ENCODE measurements at regions not wholly inside any gene's neighbourhood (a gene's known extent, or its start where the extent isn't known, plus 50 kb on each side); places are given as distances from the start of the nearest gene placed in this dataset.

DNA sequence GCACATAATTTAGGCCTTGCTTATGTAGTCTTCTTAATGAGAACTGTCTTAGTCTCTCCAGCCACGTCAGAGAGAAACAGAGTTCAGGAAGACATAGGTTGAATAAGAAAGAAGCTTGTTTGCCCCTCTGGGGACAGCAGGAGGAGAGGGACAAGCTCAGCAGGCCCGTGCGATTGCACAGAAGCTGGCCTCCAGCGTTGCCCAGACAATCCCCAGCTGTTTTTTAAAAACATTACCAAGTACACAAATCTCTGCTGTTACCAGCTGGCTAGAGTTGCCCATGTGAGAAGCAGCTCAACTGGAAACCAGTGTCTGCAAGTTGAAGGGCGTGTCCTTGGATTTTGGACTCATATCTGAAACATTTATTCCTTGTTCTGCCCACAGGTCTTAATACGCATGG, 232.6 kb downstream of the EFCAB11 start:
- no peak for TF ChIP-seq EZH2phosphoT487 (conservative IDR thresholded peaks at IDR 0.05; ENCODE audit: low read length)
- TF ChIP-seq, protein P1, sequence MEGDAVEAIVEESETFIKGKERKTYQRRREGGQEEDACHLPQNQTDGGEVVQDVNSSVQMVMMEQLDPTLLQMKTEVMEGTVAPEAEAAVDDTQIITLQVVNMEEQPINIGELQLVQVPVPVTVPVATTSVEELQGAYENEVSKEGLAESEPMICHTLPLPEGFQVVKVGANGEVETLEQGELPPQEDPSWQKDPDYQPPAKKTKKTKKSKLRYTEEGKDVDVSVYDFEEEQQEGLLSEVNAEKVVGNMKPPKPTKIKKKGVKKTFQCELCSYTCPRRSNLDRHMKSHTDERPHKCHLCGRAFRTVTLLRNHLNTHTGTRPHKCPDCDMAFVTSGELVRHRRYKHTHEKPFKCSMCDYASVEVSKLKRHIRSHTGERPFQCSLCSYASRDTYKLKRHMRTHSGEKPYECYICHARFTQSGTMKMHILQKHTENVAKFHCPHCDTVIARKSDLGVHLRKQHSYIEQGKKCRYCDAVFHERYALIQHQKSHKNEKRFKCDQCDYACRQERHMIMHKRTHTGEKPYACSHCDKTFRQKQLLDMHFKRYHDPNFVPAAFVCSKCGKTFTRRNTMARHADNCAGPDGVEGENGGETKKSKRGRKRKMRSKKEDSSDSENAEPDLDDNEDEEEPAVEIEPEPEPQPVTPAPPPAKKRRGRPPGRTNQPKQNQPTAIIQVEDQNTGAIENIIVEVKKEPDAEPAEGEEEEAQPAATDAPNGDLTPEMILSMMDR (IDR thresholded peaks at IDR 0.05; ENCODE audit: insufficient read depth, low read length, poor library complexity, severe bottlenecking) = no peak

All from SU-DHL-6 (cell line).